Mucosa of descending colon (tissue), 3 donors: ENCODE measurements at regions not wholly inside any gene's neighbourhood (a gene's known extent, or its start where the extent isn't known, plus 50 kb on each side); places are given as distances from the start of the nearest gene placed in this dataset.
A peak's percentile ranks its signal among the peaks of the same experiment; 100 is the strongest.

Experiments used
- ATAC-seq: fragments of 200-7000 bp; cut with Tn5 transposase; one replicate; pipeline ENCODE4 v1.9.1; 2020; ENCODE audit warnings: mild to moderate bottlenecking, moderate library complexity
- DNase-seq, 3 donors: peaks; one replicate each; pipeline ENCODE4 v3.0.0-alpha.2; 2020
- H3K36me3 ChIP-seq: fragments of 200-600 bp; one replicate; pipeline ENCODE4 v1.8.0; 2021; ENCODE audit warnings: low read depth, mild to moderate bottlenecking
- H3K4me1 ChIP-seq: fragments of 200-600 bp; one replicate; pipeline ENCODE4 v1.8.0; 2021; ENCODE audit warnings: low read depth, mild to moderate bottlenecking
- H3K4me3 ChIP-seq: fragments of 200-600 bp; one replicate; pipeline ENCODE4 v1.8.0; 2021; ENCODE audit warnings: mild to moderate bottlenecking
- H3K9me3 ChIP-seq: fragments of 200-600 bp; one replicate; pipeline ENCODE4 v1.8.0; 2021; ENCODE audit warnings: mild to moderate bottlenecking
- intact Hi-C, 2 donors: fragments of 100-400 bp; cut with DNase I in 1 of 2; cut with micrococcal nuclease in 1 of 2; formaldehyde crosslinking; loops; one replicate each; pipeline versions ENCODE4 v1.11.0 to v1.11.1; 2022; cut with DNase I, micrococcal nuclease
- TF ChIP-seq, protein P1 (sequence below): fragments of 200-600 bp; IDR thresholded peaks from one replicate; pipeline ENCODE4 v1.8.0; 2022; ENCODE audit warnings: antibody characterized with exemption, mild to moderate bottlenecking
- donor health status: DM: no; HTN: no; CAD: no; lungs with moderate emphysema.
- donor health status: DM: no; HTN: no; CAD: no.
- donor health status: DM: no; HTN: yes; CAD: no.

DNA sequence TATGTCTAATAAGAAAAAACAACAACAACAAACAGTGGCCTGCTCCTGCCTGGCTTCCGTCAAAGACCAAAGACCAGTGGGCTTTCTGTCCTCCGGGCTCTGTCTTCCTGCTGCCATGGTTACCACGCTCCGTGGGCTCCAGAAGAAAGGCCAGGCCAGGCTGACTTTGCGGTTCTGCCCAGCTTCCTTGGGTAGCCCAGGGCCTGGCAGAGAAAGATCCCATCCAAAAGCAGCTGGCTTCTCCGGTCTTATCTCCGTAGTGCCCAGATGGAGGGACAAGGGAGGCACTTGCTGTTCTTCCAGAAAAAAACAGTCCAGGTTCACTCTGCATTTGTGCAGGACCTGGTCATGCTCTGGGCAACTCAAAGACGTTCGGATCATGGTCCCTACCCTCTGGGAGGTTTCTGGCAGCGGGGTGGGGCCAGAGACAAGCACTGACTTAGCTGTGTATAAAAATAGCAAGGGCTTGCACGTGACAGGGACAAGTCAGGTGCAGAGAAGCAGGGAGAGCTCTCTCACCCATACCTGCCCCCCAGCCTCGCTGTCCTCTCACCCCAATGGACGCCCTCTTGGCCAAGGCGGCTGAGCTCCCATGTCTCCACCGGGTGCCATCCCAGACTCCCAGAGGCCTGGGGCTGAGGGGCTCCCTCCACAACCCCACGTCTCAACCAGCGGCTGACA is 212.2 kb downstream of the C9orf50 start:
- intact Hi-C loops = no loop called here
- Histone ChIP-seq H3K9me3 (no peaks in the 10 kb centered on the region), H3K36me3 (no peaks in the 10 kb centered on the region), H3K4me1 (peaks cover 23% of the 10 kb centered on the region), H3K4me3 (no peak overlapping the region)
- DNase-seq (peak; percentile 55 to 67 (median 66)), ATAC-seq (peak; percentile 11)
- TF ChIP-seq, protein P1, sequence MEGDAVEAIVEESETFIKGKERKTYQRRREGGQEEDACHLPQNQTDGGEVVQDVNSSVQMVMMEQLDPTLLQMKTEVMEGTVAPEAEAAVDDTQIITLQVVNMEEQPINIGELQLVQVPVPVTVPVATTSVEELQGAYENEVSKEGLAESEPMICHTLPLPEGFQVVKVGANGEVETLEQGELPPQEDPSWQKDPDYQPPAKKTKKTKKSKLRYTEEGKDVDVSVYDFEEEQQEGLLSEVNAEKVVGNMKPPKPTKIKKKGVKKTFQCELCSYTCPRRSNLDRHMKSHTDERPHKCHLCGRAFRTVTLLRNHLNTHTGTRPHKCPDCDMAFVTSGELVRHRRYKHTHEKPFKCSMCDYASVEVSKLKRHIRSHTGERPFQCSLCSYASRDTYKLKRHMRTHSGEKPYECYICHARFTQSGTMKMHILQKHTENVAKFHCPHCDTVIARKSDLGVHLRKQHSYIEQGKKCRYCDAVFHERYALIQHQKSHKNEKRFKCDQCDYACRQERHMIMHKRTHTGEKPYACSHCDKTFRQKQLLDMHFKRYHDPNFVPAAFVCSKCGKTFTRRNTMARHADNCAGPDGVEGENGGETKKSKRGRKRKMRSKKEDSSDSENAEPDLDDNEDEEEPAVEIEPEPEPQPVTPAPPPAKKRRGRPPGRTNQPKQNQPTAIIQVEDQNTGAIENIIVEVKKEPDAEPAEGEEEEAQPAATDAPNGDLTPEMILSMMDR = no peak

GRCh38 chr9:129407905-129408452 is 212.9 kb downstream of the C9orf50 start:
- Histone ChIP-seq H3K4me1 (peaks cover 23% of the 10 kb centered on the region), H3K36me3 (no peaks in the 10 kb centered on the region), H3K4me3 (no peak overlapping the region), H3K9me3 (no peaks in the 10 kb centered on the region)
- intact Hi-C loops = no loop called here
- DNase-seq (peak in 2 of 3 donors; percentile 36 to 44), ATAC-seq (peak; percentile 4)
- TF ChIP-seq, protein P1 = no peak

DNA sequence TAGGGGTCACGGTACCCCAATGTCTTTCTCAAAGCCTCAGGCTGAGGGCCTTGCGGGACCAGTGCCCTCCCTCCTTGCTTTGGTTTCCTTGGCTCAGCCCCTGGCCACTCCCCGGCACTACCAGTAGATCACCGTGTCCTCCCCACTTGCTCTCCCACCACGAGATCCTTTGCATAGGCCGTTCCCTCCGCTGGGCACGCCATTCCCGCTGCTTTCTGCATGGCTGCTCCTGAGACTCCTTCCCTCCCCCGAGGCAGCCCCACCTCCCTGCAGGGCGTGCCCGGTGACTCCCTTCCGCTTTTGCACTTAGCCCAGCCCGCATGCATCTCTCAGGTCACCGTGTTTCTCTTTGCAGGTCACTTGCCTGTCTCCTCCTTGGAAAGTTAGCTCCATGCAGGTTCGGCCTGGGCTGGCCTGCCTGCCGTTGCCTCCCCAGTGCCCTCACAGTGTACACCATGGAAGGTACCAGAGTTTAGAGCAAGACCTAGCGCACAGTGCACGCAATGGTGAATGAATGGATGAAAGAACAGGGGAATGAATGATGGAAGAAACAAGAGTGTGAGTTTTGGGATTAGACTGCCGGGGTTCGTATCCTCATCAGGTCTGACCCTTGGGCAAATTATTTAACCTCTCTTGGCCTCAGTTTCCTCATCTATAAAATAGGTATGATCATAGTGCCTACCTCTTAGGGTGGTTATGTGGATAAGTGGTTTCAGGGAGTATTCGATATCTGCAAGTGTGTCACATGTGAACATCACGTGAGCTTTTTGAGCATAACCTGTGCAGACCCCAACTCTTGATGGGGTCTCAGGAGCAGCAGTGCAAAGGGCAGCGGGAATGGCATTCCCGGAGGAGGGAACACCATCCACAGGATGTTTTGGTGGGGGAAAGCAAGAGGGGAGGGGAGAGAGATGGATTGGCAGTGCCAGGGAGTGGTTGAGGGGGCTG is 214.3 kb downstream of the C9orf50 start:
- no peaks in the 10 kb centered on the region for H3K36me3 ChIP-seq
- ATAC-seq (peak; percentile 96), DNase-seq (peak; percentile 87 to 91 (median 88))
- TF ChIP-seq, protein P1 = no peak
- no peaks in the 10 kb centered on the region for H3K9me3 ChIP-seq
- H3K4me3 ChIP-seq = no peak overlapping the region
- peaks cover 14% of the 10 kb centered on the region for H3K4me1 ChIP-seq
- intact Hi-C loops = no loop called here

DNA sequence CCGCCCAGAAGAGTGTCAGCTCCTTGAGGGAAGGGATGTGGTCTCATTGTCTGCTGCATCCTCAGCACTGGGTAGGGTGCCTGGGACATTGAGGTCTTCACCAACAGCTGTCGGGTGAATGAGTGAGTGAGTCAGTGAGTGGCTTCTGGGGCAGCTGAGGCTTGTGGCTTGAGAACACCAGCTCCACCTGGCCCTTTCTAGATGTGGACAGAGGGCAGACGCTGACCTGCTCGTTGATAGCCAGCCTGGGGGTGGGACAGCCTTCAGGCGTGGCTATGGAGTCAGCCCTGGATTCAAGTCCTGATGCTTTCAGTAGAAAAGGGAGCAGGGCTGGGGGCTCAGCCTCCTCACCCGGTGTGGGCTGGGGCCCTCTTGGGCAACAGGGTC is 215.1 kb downstream of the C9orf50 start:
- peaks cover 14% of the 10 kb centered on the region for H3K4me1 ChIP-seq
- H3K9me3 ChIP-seq = no peaks in the 10 kb centered on the region
- intact Hi-C loops = no loop called here
- H3K36me3 ChIP-seq = no peaks in the 10 kb centered on the region
- TF ChIP-seq, protein P1 = no peak
- no peak for ATAC-seq
- no peak overlapping the region for H3K4me3 ChIP-seq
- DNase-seq = peak in 1 of 3 donors; percentile 36

- Histone ChIP-seq H3K4me3 (no peak overlapping the region), H3K36me3 (no peaks in the 10 kb centered on the region), H3K9me3 (no peaks in the 10 kb centered on the region), H3K4me1 (peaks cover 14% of the 10 kb centered on the region)
- TF ChIP-seq, protein P1 = no peak
- ATAC-seq (no peak), DNase-seq (peak in 2 of 3 donors; percentile 27 to 42)
- intact Hi-C loops = no loop called here
Observed at GRCh38 chr9:129405089-129405826, 215.6 kb downstream of the C9orf50 start.
